CD4-positive, alpha-beta T cell treated with Interleukin-21 for 1 hour (primary cell): ENCODE measurements at regions not wholly inside any gene's neighbourhood (a gene's known extent, or its start where the extent isn't known, plus 50 kb on each side); places are given as distances from the start of the nearest gene placed in this dataset.
"Not testable (repeated sequence)": the region's sequence is repeated elsewhere in the genome, so short reads cannot be mapped to it uniquely, and the experiment has no call there.

Source experiments
- DNase-seq: peaks from one replicate; pipeline ENCODE4 v3.0.0-alpha.2; 2020

DNA sequence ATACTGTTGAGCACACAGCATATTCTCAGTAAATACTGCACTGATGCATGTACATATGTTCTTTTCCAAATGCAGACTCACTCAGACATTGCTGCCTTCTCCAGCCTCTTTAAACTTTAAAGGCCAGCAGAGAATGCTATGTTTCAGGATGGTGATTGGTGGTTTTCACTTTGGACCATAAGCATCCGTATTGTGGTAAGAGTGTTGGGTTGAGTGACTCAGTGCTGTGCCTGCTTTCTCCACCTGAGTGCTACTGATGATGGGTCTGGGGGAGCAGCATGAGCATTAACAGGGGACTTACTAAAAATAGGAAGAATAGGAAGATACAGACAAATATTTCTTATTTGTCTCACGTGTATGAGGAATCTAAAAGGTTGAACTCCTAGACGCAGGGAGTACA lies 56.3 kb upstream of the ZNF92 start:
- no peak for DNase-seq

DNA sequence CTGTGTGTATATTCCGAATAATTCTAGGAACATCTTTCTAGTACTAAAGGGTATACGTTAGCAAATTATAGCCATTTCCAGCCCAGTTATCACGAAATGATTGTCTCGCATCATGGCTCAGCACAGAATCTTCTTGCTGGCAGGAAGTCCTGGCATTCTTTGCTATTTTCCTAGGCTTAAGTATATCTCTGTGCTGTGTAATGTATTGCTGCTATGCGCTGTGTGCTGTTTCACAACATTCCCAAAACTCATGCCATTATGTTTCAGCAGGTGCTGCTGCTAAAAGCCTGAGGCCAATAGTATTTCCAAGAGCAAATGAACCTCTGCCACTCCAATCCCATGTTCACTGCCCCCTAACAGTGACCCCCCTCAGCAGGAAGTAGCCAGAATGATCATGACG lies 62.9 kb upstream of the ZNF92 start:
- DNase-seq: no peak

DNA sequence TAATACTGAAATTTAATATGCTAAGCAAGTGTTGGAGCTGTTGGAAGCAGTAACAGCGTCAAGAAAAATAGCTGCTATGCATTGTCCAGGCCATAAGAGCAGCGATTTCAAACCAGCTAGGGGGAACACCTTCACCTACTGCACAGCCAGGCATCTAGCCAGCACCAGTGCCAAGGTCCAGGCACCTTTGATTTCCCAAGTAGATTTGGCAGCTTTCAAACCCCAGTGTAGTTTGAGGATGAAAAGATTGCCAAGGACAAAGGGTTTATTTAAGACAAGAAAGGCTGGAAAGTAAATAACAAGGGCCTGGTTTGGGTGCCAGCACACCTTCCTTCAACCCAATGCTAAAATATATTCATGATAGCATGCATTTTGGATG lies 65.4 kb upstream of the ZNF92 start:
- no peak for DNase-seq

DNA sequence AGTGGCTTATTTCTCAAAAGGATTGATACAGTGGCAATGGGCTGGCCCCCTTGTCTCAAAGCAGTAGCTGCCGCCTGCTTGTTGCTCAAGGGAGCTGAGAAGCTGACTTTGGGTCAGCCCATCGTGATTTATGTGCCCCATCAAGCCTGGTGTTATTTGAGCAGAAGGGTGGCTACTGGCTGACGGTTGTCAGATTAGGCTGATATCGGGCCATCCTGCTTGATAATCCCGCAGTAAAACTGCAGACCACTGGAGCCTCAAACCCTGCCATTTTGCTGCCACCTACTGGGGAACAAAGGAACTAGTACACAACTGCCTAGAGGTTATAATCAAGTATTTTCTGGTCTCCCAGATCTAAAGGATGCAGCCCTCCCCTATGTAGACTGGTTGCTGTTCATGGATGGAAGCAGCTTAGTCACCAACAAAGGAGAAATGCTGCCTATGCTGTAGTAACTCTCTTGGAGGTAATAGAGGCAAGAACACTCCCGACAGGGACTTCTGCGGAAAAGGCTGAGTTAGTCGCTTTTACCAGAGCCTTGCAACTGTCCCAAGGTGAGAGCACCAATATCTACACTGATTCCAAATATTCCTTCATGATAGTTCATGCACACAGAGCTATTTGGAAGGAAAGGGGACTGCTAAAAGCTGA lies 65.9 kb upstream of the ZNF92 start:
- peak; percentile 54 for DNase-seq

DNA sequence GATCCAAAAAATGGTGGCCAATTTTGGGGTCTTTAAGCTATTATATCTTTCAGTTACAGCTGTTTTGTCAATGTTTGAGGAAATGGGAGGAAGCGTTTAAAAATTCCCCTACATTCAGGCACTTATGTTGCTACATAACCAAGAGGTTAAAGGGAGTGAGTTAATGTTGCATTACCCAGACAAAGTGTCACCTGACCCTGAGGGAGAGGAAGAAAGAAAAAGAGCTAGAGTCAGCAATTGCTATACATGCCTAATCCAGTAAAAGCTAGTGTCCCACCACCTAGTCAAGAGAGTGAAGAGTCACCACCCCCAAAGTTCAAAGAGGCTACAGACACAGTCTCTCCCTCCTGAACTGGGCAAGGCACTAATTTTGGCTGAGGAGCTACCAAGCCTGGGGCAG lies 69.5 kb upstream of the ZNF92 start:
- DNase-seq: no peak

DNA sequence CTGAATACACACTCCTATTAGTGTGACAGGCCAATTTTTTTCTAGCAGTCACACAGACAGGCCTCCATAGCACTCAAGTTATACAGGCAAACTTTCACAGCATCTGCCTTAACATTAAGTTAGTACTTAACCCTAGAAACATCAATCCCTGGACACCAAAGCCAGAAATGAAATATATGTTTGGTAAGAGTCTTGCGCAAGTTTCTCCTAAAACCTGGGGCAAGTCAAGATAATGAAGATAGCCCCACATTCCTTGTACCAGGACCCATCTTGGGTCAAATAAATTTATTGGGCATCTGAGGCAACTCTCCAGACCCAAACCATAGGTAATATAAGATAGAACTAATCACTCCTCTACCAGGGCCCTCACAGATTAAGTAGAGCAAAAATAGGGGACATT lies 70.8 kb upstream of the ZNF92 start:
- DNase-seq: no peak

DNA sequence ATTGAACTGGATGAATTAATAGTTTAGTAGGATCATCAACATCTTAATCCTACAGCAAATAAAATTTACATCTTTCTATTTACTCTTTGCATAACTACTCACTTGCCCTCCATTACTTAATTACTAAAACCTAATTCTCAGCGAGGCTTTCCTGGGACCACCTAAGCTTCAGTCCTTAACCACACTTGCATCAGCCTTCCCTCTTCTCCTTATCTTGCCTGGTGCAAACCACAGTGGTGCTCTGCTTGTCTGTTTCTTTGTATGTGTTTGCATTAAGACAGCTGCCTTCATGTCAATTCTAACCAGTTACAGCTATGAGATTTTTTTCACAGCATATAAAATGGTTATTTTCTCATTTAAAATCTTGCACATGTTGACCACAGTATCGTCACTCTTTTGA lies 72.6 kb upstream of the ZNF92 start:
- DNase-seq: no peak

DNA sequence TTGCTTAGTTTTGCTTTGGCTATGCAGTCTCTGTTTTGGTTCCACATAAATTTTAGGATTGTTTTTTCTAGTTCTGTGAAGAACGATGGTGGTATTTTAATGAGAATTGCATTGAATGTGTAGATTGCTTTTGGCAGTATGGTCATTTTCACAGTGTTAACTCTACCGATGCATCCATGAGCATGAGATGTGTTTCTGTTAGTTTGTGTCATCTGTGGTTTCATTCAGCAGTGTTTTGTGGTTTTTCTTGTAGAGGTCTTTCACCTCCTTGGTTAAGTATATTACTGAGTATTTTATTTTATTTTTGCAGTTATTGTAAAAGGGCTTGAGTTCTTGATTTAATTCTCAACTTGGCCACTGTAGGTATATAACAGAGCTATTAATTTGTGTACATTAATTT lies 78.2 kb upstream of the ZNF92 start:
- DNase-seq: no peak

DNA sequence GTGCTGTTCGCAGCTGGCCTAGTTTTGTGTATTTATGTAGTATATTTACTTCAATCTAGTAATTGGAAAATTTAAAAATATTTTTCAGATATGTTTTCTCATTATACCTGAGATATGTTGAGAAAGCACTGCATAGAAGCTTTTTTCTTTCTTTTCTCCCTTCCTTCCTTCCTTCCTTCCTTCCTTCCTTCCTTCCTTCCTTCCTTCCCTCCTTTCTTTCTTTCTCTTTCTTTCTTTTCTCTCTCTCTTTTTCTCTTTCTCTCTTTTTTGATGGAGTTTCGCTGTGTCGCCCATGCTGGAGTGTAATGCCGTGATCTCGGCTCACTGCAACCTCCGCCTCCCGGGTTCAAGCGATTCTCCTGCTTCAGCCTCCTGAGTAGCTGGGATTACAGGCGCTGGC lies 83.3 kb upstream of the ZNF92 start:
- not testable (repeated sequence) for DNase-seq

DNA sequence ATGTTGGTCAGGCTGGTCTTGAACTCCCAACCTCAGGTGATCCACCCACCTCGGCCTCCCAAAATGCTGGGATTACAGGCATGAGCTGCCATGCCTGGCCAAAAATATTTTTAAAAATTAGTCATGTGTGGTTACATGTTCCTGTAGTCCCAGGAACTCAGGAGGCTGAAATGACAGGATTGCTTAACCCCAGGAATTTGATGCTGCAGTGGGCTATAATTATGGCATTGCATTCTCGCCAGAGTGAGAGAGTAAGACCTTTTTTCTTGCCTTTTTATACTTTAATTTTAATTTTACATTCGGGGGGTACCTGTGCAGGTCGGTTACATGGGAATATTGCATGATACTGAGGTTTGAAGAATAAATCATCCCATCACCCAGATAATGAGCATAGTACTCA lies 86.6 kb upstream of the ZNF92 start:
- DNase-seq: no peak

DNA sequence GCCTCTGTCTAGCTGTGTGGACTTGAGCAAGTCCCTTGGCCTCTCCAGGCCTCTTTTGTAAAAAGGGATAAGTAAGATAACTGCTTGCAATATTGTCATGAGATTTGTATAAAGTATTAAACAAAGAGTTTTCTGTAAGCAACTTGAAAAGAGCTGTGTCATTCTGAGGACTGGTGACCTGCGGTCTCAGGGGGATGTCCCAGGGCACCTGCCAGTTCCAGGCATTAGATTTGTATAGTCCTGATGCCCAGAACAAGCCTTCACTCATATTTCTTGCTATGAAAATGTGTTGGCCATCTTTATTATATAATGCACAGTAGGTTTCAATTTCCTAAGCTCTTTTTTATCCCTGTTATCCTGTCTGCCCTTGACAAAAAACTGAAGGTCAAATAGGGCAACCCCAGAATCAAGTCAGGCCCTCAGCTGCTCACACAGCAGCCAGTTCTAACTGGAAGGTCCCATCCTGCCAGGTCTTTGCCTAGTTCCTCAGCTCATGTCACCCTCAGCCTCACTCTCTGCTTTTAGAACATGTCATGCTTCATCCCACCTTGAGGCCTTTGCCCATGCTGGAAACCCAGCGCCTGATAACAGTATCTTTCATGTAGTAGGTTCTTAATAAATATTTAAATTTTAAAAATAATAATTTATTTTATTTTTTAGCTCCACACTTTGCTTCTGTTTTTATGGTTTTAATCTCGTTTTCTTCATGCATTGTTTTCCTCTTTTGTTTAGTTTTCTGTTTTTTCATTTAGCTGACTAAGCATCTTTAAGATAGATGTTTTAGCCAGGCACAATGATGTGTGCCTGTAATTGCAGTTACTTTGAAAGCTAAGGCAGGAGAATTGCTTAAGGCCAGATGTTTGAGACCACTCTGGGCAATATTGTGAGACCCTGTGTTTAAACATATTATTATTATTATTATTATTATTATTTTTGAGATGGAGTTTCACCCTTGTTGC lies 87.5 kb upstream of the ZNF92 start:
- DNase-seq: no peak

DNA sequence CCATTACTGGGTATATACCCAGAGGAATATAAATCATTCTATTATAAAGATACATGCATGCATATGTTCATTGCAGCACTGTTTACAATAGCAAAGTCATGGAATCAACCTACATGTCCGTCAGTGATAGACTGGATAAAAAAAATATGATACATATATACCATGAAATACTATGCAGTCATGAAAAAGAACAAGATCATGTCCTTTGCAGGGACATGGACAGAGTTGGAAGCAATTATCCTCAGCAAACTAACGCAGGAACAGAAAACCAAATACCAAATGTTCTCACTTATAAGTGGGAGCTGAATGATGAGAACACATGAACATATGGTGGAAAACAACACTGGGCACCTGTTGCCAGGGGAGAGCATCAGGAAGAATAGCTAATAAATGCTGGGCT lies 88.4 kb upstream of the ZNF92 start:
- not testable (repeated sequence) for DNase-seq

DNA sequence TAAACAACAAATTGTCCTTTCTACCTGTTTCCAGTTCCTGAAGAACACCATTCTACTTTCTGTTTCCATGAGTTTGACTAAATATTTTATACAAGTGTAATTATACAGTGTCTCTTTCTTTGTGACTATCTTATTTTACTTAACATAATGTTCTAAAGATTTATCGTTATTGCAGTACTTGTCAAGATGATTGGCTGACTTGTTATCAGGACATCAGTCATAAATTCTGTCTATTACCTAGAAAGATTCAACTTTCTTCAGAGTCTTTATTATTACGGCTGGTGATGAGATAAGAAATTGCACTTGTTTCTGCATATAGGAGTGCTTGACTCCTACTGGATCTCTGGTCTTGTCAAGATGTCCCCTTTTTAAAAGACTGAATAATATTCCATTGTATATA lies 93.9 kb upstream of the ZNF92 start:
- DNase-seq: no peak

DNA sequence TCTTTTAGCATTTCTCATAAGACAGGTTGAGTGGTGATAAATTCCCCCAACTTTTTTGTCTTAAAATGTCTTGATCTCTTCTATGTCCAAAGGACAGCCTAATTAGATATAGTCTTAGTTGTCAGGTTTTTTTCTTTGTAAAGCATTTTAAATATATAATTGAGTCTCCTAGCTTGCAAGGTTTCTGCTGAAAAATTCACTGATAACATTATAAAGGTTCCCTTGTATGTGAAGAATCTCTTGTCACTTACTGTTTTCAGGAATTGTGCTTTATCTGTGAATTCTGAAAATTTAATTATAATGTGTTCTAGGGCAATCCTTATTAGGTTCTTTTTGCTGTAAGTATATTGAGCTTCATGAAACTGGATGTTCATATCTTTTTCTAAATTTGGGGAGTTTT lies 96.8 kb upstream of the ZNF92 start:
- DNase-seq: no peak

DNA sequence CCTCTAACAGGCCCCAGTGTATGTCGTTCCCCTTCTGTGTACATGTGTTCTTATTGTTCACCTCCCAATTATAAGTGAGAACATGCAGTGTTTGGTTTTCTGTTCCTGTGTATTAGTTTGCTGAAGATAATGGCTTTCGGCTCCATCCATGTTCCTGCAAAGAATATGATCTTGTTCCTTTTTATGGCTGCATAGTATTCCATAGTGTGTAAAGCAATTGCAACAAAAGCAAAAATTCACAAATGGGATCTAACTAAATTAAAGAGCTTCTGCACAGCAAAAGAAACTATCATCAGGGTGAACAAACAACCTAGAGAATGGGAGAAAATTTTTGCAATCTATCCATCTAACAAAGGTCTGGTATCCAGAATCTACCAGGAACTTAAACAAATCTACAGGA lies 102.2 kb upstream of the ZNF92 start:
- DNase-seq: not testable (repeated sequence)

DNA sequence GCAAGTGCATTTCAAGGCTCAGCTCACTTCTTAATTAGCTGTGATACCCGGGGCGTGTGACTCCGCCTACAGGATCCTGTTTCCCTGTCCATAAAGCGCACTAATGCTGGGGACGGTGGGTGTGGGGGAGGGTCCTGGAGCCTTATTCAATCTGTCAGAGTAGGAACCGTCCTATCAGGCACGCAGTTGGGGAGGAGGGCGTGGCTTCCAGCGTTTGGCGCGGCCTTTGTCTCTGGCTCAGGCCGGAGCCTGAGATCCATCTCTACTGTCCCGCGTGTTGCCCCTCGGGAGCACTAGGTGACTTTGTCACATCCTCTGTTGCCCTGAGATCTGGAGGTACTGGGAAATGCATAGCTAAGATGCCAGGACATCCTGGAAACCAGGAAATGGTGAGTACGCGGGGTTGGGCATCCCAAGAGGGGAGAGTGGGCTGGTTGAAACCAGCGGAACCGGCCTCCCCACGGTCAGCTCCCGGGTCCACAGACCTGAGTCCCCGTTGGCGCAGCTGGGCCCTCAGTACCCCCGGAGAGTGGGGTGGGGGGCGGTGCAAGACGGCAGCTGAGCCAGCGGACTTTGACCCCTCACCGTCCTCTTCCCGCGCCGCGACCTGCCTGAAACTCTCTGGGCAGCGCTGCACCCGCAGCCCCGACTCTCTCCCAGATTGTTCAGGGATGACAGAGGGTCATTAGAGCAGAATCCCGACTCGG lies 104.4 kb upstream of the ZNF92 start:
- DNase-seq: peak; percentile 9

DNA sequence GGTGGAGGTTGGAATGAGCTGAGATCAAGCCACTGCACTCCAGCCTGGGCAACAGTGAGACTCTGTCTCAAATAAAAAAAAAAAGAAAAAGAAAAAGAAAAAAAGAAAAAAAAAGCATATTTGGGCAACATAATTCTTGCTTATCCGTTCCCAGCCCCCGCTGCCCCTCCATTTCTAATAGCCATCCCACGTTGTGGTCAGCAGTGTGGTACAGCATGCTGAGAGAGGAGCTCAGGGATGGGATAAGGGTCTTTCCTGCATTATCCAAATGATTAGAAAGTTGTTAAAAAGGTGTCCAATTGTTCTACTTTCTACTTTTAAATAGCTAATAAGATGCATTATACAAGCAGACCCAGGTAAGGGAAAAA lies 104.9 kb upstream of the ZNF92 start:
- DNase-seq: no peak

DNA sequence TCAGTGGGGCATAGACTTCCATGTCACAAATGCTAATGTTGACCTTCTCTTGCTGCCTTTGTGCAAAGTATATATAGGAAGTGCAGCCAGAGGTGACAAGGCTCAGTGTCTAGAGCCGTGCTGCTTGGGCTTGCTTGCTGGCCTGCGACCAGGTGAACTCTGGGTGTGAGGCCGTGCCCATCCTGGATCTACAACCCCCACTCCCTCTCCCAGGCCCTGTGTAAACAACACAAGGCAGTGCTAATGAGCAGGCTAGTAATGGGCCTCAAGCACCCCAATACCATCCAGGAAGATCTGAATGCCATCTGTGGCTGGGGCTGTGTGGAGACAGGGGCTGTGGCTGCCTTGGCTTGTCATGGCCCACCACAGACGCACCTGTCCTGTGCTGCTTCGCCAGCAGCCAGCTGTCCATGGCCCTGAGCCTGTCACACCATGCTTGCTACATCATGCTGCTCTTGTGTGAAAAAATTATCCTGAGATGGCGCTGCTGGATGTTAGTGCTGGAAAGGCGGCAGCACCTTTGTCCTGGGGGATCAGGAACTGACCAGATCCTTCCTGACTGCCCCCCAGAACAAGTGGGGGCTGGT lies 107.6 kb upstream of the ZNF92 start:
- DNase-seq: no peak

DNA sequence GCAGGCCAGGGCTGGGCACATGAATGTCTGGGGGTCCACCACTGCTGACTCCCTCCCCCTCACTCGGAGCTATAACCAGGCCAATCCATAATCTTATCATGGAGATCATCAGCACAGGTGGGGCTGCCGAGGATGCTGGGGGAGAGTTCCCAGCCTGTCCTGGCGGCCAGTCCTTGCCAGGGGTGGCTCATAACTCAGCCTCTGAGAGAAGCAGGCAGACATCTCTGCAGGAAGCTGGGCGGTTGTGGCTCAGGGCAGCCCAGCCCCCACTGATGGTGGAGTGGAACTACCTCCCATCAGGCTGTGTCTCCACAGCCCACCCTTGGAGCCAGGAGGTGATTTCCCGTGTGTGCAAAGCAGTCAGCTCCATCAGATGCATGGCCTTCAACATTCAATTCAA lies 109.4 kb upstream of the ZNF92 start:
- DNase-seq: no peak

DNA sequence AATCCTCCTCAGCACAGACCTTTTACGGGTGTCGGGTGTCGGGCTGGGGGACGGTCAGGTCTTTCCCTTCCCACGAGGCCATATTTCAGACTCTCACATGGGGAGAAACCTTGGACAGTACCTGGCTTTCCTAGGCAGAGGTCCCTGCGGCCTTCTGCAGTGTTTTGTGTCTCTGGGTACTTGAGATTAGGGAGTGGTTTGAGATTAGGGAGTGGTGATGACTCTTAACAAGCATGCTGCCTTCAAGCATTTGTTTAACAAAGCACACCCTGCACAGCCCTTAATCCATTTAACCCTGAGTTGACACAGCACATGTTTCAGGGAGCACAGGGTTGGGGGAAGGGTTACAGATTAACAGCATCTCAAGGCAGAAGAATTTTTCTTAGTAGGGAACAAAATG lies 113.0 kb upstream of the ZNF92 start:
- not testable (repeated sequence) for DNase-seq

DNA sequence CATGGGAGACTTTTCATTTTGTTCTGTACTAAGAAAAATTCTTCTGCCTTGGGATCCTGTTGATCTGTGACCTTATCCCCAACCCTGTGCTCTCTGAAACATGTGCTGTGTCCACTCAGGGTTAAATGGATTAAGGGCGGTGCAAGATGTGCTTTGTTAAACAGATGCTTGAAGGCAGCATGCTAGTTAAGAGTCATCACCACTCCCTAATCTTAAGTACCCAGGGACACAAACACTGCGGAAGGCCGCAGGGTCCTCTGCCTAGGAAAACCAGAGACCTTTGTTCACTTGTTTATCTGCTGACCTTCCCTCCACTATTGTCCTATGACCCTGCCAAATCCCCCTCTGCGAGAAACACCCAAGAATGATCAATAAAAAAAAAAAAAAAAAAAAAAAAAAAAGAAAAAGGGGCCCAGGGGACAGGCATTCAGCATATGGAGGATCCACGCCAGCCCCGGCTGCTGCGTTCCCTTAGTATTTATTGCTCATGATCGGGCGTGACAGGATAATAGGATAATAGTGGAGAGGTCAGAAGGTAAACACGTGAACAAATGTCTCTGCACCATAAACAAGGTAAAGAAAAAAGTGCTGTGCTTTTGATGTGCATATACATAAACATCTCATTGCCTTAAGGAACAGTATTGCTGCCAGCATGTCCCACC lies 113.7 kb upstream of the ZNF92 start:
- DNase-seq: not testable (repeated sequence)

DNA sequence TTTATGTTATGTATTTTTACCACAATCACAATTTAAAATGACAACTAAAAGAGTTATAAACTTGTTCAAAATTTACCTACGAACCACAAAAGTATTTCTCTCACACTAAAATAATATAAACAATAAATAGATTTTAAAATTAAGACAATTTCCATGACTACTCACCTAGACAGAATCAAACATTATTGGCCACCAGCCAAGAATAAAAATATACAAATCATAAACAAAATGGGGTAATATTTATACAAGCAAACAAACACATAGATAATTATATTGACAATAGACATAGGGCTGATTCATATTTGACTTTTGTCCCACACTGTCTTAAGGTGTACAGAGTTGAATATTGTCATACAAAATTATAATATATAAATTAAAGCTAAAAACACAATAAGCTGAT lies 119.6 kb upstream of the ZNF92 start:
- no peak for DNase-seq
